Vagina (tissue), 2 donors: ENCODE measurements at regions not wholly inside any gene's neighbourhood (a gene's known extent, or its start where the extent isn't known, plus 50 kb on each side); places are given as distances from the start of the nearest gene placed in this dataset.

ENCODE experiments used
- POLR2A ChIP-seq, 2 donors: fragments of 450-650 bp; IDR thresholded peaks; one replicate each; pipeline ENCODE4 v1.6.1; 2017; ENCODE audit warnings: antibody characterized with exemption in 2 of 2, mild to moderate bottlenecking in 2 of 2, moderate library complexity in 2 of 2
- POLR2AphosphoS5 ChIP-seq, 2 donors: sonication (generic); formaldehyde crosslinking; IDR thresholded peaks; one replicate each; pipeline ENCODE4 v1.9.0; 2017; ENCODE audit warnings: antibody characterized with exemption in 2 of 2, mild to moderate bottlenecking in 2 of 2, low read depth in 1 of 2; ENCODE audit not compliant: insufficient read depth in 1 of 2
- TF ChIP-seq, protein P1 (sequence below), 3 experiments: fragments of 450-650 bp in 2 of 3; fragments of 200-600 bp in 1 of 3; sonication (generic) in 1 of 3; IDR thresholded peaks; one replicate each; pipeline ENCODE4 v1.5.1; 2017 to 2019; ENCODE audit warnings: antibody characterized with exemption in 3 of 3, mild to moderate bottlenecking in 2 of 3, moderate library complexity in 2 of 3

DNA sequence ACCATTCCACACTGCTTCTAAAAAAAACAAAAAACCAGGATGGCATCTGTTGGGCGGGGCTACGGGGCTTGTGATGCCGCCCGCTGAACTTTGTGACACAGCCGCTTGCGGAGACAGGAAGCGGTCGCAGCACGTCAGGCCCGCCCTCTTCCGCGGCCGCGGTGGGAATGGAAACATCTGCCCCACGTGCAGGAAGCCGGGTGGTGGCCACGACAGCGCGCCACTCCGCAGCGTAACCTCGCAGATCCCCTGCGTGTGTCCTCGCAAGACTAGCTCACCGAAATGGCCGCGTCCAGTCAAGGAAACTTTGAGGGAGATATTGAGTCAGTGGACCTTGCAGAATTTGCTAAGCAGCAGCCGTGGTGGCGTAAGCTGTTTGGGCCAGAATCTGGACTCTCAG, 168.5 kb downstream of the SUCLG1 start:
- TF ChIP-seq, protein P1, sequence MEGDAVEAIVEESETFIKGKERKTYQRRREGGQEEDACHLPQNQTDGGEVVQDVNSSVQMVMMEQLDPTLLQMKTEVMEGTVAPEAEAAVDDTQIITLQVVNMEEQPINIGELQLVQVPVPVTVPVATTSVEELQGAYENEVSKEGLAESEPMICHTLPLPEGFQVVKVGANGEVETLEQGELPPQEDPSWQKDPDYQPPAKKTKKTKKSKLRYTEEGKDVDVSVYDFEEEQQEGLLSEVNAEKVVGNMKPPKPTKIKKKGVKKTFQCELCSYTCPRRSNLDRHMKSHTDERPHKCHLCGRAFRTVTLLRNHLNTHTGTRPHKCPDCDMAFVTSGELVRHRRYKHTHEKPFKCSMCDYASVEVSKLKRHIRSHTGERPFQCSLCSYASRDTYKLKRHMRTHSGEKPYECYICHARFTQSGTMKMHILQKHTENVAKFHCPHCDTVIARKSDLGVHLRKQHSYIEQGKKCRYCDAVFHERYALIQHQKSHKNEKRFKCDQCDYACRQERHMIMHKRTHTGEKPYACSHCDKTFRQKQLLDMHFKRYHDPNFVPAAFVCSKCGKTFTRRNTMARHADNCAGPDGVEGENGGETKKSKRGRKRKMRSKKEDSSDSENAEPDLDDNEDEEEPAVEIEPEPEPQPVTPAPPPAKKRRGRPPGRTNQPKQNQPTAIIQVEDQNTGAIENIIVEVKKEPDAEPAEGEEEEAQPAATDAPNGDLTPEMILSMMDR (IDR thresholded peaks at IDR 0.05) = no peak
- TF ChIP-seq POLR2A (IDR thresholded peaks at IDR 0.05) = no peak
- TF ChIP-seq POLR2AphosphoS5 (IDR thresholded peaks at IDR 0.05; ENCODE audit: insufficient read depth in 1 of 2, low read depth in 1 of 2) = no peak
